ENCODE measurements at regions not wholly inside any gene's neighbourhood (a gene's known extent, or its start where the extent isn't known, plus 50 kb on each side); places are given as distances from the start of the nearest gene placed in this dataset.

DNA sequence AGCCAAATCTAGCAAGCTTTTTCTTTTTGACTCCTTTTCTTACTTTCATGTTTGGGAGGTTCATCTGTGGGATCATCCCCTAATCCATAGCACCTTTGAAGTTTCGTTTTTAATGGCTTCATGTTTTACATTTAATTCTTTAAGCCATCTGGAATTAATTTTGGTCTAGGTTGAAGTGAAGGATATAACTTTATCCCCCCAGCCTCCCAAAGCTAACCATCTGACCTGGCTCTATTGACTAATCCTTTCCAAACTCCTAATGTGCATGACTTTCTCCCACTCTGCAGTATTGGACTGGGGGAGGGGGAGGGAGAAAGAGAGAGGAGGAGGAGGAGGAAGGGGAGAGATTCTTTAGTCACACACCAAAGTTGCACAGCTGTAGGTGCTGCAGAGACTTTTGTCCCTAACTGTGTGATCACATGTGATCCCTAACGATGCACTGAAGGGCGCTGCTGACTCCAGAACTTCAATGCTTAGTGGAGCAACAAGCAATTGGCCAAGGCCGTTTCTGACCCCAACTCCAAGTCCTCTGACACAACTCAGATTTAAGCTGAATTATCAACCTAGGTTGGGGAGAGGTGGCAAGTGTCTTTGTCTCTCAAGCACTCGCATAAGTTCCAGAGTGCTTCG, 191.6 kb downstream of the HUNK start (continued):
- TF ChIP-seq ZSCAN30 (CRISPR knock-in tag; IDR thresholded peaks at IDR 0.05) (no peak), KLF13 (CRISPR knock-in tag; IDR thresholded peaks at IDR 0.05) (no peak), KDM6A (CRISPR knock-in tag; IDR thresholded peaks at IDR 0.05; ENCODE audit: low read depth) (no peak), ZNF562 (CRISPR knock-in tag; IDR thresholded peaks at IDR 0.05; ENCODE audit: borderline replicate concordance) (no peak), GZF1 (CRISPR knock-in tag; IDR thresholded peaks at IDR 0.05) (no peak)
- TF ChIP-seq, protein P1, sequence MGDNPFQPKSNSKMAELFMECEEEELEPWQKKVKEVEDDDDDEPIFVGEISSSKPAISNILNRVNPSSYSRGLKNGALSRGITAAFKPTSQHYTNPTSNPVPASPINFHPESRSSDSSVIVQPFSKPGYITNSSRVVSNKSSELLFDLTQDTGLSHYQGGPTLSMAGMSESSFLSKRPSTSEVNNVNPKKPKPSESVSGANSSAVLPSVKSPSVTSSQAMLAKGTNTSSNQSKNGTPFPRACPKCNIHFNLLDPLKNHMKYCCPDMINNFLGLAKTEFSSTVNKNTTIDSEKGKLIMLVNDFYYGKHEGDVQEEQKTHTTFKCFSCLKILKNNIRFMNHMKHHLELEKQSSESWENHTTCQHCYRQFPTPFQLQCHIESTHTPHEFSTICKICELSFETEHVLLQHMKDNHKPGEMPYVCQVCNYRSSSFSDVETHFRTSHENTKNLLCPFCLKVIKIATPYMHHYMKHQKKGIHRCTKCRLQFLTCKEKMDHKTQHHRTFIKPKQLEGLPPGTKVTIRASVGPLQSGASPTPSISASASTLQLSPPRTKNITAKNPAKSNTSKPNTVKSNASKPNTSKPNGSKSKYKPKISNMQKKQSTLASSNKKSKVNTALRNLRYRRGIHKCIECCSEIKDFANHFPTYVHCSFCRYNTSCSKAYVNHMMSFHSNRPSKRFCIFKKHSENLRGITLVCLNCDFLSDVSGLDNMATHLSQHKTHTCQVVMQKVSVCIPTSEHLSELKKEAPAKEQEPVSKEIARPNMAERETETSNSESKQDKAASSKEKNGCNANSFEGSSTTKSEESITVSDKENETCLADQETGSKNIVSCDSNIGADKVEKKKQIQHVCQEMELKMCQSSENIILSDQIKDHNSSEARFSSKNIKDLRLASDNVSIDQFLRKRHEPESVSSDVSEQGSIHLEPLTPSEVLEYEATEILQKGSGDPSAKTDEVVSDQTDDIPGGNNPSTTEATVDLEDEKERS (CRISPR knock-in tag; IDR thresholded peaks at IDR 0.05), result no peak

DNA sequence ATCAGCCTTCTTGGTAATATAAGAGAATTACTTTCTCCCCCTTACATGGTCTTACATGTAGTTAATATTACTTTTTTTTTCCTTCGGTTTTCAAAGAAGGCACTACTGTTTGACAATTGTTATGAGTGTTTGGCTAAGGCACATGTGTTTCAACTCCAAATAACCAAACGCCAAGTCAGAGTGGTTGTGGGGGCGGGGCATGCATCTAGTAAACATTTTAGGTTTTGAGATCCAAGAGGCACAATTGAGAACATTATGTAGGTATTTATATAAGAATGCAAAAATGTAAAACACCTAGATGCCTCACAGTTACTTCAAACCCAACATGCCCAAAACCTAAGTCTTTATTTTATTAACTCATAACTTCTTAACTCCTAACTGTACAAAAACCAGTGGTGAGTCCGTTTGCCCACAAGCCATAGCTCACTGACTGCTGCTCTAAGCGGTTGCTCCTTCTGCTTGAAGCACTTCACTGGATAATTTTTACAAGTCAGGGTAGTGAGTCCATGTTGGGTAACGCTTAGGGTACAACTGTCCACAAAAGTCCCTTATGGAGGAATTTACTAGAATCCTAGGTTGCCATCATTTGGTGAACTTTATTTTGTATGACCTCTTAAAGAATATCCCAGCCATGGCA, 189.9 kb downstream of the HUNK start:
- BruUV-seq (replicated peaks), result no TSS peak
- Histone ChIP-seq H4K20me1 (ENCODE audit: insufficient read depth, low read length) (no peaks in the 10 kb centered on the region), H3K4me3 (replicated peaks in 1 of 3; ENCODE audit: insufficient read depth in 1 of 3, low read depth in 2 of 3, low read length in 3 of 3) (no peak overlapping the region), H2AFZ (ENCODE audit: low read length) (no peak overlapping the region), H3K9ac (ENCODE audit: insufficient read depth, low read depth, low read length) (no peak overlapping the region), H3K4me1 (ENCODE audit: insufficient read depth, low read length) (no peaks in the 10 kb centered on the region), H3K27ac (ENCODE audit: extremely low read length, insufficient read depth, low read length) (no peak overlapping the region), H3K4me2 (ENCODE audit: low read depth, low read length) (no peak overlapping the region), H3K9me3 (ENCODE audit: low read length) (no peaks in the 10 kb centered on the region), H3K27me3 (ENCODE audit: control insufficient read depth in 1 of 2, insufficient read depth in 2 of 2, low read length in 2 of 2) (no peaks in the 10 kb centered on the region), H3K79me2 (ENCODE audit: insufficient read depth, low read length) (no peaks in the 10 kb centered on the region), H3K36me3 (replicated peaks in 1 of 2; ENCODE audit: control insufficient read depth in 1 of 2, insufficient read depth in 2 of 2, low read length in 2 of 2) (no peaks in the 10 kb centered on the region)
- POLR2A ChIA-PET, result no interaction called here
- WGBS (ENCODE audit: low lambda C conversion rate), result 8% methylated on average over 6 of the region's 6 CpGs
- in situ Hi-C loops (cut with HindIII; ENCODE audit: extremely low pct_ligation_motif_present, low pct_unique_long_range_greater_than_20kb), result no loop called here
- TF ChIP-seq SRF (IDR thresholded peaks at IDR 0.05; ENCODE audit: low read depth, low read length), result no peak
- TF ChIP-seq, protein P2, sequence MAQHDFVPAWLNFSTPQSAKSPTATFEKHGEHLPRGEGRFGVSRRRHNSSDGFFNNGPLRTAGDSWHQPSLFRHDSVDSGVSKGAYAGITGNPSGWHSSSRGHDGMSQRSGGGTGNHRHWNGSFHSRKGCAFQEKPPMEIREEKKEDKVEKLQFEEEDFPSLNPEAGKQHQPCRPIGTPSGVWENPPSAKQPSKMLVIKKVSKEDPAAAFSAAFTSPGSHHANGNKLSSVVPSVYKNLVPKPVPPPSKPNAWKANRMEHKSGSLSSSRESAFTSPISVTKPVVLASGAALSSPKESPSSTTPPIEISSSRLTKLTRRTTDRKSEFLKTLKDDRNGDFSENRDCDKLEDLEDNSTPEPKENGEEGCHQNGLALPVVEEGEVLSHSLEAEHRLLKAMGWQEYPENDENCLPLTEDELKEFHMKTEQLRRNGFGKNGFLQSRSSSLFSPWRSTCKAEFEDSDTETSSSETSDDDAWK (CRISPR knock-in tag; IDR thresholded peaks at IDR 0.05), result no peak
- TF ChIP-seq, protein P3, sequence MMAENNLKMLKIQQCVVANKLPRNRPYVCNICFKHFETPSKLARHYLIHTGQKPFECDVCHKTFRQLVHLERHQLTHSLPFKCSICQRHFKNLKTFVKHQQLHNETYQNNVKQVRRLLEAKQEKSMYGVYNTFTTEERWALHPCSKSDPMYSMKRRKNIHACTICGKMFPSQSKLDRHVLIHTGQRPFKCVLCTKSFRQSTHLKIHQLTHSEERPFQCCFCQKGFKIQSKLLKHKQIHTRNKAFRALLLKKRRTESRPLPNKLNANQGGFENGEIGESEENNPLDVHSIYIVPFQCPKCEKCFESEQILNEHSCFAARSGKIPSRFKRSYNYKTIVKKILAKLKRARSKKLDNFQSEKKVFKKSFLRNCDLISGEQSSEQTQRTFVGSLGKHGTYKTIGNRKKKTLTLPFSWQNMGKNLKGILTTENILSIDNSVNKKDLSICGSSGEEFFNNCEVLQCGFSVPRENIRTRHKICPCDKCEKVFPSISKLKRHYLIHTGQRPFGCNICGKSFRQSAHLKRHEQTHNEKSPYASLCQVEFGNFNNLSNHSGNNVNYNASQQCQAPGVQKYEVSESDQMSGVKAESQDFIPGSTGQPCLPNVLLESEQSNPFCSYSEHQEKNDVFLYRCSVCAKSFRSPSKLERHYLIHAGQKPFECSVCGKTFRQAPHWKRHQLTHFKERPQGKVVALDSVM (CRISPR knock-in tag; IDR thresholded peaks at IDR 0.05), result no peak
- no peak for TF ChIP-seq MED1 (CRISPR knock-in tag; IDR thresholded peaks at IDR 0.05)
- no peak for TF ChIP-seq ELF1 (CRISPR knock-in tag; IDR thresholded peaks at IDR 0.05)
- TF ChIP-seq SYNCRIP (IDR thresholded peaks at IDR 0.05; ENCODE audit: insufficient read depth, low read depth, low read length), result no peak
- no peak for TF ChIP-seq ZNF326 (CRISPR knock-in tag; IDR thresholded peaks at IDR 0.05; ENCODE audit: borderline replicate concordance)
- TF ChIP-seq NFKBIZ (CRISPR knock-in tag; IDR thresholded peaks at IDR 0.05), result no peak
- TF ChIP-seq ZNF619 (CRISPR knock-in tag; IDR thresholded peaks at IDR 0.05), result no peak
- TF ChIP-seq ZC3H13 (CRISPR knock-in tag; IDR thresholded peaks at IDR 0.05), result no peak
- no peak for TF ChIP-seq ZNF788 (CRISPR knock-in tag; IDR thresholded peaks at IDR 0.05; ENCODE audit: borderline replicate concordance)
- no peak for TF ChIP-seq HOXD1 (CRISPR knock-in tag; IDR thresholded peaks at IDR 0.05)
- TF ChIP-seq ZNF205 (CRISPR knock-in tag; IDR thresholded peaks at IDR 0.05), result no peak
- no peak for TF ChIP-seq ZSCAN30 (CRISPR knock-in tag; IDR thresholded peaks at IDR 0.05)
- ATAC-seq (no peak), FAIRE-seq (no peak), DNase-seq (ENCODE audit: low spot score) (no peak)
- CTCF ChIA-PET (ENCODE audit: low intra/inter-chr PET ratio, low total read pairs), result no interaction called here
- intact Hi-C loops (cut with micrococcal nuclease; ENCODE audit: unreplicated experiment), result no loop called here
